NCI-H524 (cell line): ENCODE measurements at regions not wholly inside any gene's neighbourhood (a gene's known extent, or its start where the extent isn't known, plus 50 kb on each side); places are given as distances from the start of the nearest gene placed in this dataset.

Source experiments
- DNase-seq, 2 experiments: peaks; one replicate each; lab custom pipeline; 2025; lab: John Stamatoyannopoulos, UW

DNA sequence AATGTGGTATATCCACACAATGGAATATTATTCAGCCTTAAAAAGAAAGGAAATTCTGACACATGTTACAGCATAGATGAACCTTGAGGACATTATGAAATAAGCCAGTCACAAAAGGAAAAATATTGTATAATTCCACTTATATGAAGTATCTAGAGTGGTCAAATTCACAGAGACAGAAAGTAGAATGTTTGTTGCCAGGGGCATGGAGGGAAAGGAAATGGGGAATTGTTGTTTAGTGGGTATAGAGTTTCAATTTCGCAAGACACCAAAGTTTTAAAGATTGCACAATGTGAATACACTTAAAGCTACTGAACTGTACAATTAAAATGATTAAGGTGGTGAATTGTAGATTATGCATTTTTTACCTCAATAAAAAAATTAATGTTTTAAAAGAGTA is 92.9 kb downstream of the TXNL1 start:
- DNase-seq = no peak

DNA sequence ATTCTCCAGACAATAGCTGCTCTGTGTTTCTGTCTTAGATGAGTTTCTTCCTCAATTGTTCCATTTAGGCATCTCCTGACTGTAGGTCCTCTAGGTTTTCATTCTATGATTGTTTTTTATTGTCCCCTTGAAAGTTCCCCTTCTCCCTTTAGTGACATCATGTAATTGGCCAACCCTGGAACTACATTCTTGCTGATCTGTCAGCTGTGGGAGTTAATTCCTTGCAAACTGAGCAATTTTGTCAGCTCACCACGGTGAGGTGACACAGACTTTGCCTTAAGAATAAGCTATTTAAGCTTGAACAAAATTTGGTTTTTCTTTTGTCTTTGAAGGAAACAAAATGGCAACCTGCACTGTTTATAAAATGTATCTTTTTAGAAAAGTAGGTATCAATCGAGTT is 95.9 kb downstream of the TXNL1 start:
- DNase-seq = no peak

DNA sequence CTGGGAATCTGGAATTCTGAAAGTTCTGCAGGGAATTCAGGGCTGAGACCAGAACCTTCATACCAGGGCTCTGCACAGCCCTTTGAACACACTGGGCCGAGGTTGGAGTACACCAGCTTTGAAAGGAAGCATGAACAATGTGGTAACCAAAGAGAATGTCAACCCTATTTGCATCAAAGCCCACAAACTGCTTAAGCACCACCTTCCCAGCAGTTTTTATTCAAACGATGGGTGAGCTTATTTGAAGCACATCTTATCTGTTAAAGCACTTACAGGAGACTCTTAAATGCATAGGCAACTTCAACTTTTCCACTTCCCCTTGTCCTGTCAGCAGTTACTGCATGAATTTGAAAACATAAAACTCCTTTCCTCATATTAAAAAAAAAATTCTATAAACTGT is 96.6 kb downstream of the TXNL1 start:
- no peak for DNase-seq

DNA sequence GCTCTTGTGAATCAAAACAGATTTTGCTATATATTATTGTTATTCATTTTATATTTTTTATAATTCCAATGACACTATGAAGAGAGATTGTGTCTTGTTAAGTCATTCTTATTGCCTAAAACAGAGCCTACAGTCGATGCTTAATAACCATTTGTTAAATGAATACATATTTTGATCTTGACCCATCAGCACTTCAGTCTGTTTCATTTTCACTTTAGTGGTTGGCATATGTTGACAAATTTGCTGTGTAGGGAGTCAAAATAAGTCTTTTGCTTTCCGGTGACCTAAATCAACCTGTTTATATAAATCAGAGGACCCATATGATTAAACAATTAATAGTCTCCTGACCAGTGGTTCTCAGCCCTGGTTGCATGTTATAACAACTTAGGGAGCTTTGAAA is 97.1 kb downstream of the TXNL1 start:
- no peak for DNase-seq

DNA sequence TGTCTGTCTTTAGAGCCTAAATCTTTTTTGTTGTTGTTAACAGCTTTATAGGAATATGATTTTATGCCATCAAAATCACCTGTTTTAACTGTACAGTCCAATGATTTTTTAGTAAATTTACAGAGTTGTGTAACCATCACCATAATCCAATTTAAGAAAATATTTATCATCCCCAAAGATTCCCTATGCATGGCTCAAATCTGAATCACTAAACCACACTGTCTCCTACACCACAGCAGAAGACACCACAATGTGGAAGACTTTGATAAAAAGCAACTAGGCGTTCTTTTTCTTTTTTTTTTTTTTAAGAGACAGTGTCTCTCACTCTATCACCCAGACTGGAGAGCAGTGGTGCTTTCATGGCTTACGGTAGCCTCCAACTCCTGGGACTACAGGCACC is 99.6 kb downstream of the TXNL1 start:
- DNase-seq = no peak

DNA sequence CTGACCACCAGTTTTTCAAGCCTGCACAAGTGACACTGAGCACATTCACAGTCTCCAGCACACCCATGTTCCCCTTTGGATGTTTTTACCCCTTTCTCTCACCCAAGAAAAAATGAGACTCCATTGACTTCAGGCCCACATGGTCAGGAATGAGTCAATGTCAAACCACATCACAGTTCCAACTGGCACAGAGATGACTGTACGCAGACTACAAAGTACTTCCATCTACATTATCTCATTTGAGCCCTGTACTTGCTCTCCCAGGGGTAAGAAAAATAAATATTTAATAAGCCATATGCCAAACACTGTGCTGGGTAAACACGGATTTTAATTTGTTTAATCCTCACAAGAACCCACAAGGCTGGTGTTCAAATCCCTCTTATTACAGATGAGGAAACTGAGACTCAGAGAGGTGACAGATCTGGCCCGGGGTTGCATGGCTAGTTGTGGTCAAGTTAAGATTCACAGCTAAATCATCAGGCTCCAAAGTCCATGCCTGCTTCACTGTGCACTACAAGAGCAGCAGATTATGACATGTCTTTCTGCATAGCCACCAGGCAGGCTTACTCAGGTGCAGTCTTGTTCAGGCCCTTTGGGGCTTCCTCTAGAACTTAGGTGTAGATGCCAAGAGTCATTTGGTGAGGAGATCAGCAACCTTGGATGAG is 106.1 kb downstream of the TXNL1 start:
- DNase-seq = no peak

DNA sequence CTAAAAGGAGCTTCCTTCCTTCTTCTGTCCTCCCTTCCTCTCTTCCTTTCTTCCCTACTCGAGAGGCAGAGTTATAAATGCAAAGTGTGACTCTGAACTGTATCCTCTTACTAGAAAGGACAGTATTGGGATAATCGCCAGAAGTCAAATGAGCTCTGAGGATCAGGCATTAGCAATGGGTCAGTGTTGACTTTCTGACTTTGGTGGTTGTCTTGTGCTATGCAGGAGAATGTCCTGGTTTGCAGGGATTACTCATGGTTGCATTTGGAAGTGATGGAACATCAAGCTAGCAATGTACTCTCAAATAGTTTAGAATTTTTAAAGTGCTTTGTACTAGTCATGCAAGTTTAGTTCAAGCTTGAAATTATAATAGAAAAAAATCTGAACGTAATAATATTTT is 115.6 kb downstream of the TXNL1 start:
- no peak for DNase-seq

DNA sequence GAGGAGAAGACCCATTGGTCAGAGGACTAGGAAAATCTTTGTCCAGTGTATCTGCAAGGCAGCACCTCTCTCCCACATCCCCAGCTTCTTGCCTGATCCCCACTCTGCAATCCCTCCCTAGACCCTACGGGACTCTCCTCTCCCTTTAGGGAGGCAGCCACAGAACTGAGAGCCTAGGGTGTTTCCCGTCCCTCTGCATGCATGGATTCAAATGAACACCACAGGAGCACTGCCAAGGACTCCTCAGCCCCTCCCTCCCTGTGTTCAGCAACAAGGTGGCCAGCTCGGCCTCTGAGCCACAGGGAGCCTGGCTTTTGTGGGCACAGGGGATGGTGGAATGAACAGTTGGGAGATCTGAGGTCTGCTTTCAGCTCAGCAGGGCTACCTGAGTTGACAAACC is 117.1 kb downstream of the TXNL1 start:
- DNase-seq = no peak

DNA sequence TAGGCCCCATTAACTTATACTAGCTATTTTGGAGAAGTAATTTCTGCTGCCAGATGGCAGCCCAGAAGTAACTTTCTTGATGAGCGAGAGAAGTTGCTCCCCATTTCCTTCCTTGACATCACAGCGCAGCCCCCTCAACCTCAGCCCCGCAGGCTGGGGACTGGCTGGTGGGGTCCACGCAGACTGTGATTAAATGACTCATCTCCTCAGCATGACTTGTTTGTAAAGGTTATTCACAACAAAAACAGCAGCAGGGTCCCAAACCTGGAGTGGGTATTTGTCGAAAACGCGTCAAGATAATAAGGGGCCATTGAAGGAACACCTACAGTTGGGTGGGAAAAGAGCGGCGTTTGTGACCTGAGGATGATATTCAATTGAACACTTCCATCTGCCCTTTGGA is 120.6 kb downstream of the TXNL1 start:
- DNase-seq = no peak

DNA sequence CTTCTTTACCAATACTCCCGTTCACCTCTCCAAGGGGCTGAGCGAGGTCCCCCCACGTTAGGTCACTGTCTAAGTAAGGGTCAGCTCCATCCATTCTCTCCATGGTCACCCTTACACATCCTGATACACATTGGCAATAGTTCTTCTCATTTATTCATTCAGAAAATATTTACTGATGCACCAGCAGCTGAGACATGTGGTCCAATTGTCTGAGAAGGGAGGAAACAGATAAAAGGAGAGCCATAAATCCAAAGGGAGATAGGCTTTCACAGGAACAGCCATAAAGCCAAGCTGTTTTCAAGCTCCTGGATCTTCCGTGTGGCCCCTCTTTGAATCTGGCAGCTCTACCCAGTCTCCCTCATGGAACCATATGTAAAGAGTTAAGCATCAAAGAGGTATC is 121.2 kb downstream of the TXNL1 start:
- DNase-seq = no peak

DNA sequence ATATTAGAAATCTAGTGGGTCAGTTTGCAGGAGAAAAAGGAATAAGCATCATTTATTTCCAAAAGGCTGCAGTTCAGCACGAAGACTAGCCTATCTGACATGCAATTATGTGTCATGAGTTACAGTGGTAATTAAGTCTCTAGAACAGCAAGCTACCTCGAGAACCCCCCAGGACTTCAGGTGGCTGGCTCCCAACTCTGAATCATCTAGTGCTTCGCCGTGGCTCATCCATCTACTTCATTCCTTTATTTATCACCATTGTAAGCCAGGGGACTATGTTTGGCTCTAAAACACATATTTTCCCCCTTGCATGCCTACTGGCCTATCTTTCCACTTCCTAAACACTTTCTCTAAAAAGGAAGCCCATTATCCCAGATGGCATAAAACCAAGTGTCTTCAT is 121.6 kb downstream of the TXNL1 start:
- DNase-seq = no peak

DNA sequence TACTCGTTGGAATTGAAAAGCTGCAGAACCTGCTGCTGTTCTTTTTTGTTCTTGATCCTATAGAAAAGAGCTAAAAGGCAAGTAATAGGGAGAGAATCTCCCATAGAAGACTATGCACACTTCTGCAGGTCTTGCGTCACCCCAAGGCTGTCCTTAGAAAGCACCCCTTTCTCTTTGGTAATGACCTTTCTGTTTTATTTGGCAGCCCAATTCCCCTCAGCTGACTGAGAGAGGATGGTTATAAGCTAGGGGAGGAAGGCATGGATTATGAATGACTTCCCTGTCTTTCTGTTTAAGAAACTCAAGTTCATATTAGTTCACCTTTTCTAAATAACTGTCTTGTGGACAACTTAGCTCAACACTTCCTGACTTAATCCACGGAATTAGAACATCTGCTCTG is 122.9 kb downstream of the TXNL1 start:
- DNase-seq = no peak

DNA sequence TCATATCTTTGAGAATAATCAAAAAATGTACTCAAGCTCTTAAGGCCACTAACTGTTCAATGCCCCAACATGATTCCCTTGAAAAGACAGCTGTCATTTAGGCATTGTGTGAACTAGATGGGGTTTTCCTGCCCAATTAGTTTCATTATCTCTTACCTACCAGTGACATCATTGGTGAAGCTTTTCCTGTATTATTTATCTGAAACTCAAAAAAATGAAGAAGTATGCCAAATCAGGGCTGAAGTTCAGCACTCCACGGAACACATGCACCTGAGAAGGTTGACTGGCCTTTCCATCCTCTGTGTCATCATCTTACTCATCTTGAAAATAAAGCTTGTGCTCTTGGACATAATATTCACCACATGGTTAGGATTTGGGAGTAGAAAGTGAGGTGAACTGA is 126.4 kb downstream of the TXNL1 start:
- DNase-seq = no peak

DNA sequence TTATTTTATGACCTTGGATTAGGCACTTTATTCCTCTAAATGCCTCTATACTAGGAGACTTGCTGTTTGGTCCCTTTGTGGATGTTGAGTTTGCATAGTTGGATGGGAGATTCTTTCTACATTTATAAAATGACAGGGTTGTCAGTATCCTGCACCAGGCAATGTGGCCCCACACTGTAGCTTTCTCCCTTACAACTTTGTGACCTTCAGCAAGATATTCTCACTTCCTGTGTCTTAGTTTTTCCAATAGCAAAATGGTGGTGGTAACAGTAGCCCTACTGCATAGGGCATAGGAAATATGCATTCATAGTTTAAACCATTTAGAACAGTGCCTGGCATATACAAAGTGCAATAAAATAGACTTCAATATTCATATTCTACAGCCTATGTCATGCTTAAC is 128.3 kb downstream of the TXNL1 start:
- DNase-seq = no peak

DNA sequence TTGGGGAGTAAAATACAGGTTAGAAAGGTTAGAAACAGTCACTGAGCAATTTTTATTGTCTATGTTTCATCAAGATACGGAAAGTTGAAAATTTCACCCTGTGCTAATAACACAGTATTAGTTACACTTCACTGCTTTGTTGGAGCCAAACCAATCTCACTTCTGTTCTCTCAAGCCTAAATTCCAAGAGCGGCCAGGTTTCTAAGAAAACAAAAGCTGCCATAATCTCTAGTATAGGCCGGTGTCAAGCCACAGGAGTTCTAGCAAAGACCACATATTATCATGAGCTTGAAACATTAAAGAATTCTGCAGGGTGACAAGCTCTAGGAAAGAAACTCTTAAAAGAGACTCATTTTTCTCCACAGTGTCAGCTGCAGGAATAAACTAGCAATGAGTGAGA is 128.7 kb downstream of the TXNL1 start:
- DNase-seq = peak in 1 of 2 experiments; percentile 4

DNA sequence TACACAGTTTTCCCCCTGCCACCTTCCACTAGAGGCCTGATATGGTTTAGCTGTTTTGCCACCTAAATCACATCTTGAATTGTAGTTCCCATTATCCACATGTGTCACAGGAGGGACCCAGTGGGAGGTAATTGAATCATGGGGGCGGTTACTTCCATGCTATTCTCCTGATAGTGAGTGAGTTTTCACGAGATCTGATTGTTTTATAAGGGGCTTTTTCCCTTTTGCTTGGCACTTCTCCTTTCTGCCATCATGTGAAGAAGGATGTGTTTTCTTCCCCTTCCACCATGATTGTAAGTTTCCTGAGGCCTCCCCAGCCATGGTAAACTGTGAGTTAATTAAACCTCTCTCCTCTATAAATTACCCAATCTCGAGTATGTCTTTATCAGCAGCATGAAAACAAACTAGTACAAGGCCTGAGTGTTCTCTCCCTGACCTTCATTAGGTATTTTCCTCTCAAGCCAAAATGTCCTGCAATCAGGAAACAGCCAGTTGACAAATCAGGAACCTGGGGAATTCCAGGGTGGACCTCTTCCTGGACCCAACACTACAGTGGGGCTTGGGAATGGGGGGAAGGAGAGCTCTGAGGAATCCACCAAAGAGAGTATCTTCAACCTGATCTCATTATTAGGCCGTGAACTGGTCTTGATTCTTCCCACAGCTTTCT is 129.9 kb downstream of the TXNL1 start:
- DNase-seq = no peak

DNA sequence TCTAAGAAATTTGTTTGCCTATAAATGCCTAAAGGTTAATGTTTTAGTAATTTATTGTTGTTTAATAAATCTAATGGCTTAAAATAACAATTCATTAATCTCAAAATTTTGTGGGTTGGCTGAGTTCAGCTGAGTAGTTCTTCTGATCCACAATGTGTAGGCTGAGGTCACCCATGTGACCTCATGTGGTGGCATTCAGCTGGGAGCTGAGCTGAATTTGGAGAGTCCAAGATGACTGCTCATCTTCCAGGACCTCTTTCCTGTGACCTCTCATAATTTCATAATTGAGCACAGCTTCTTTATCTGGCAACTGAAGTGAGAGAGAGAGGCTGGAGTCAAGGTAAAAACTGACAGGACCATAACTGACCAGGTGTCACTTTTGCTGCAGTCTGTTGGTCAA is 132.4 kb downstream of the TXNL1 start:
- no peak for DNase-seq

DNA sequence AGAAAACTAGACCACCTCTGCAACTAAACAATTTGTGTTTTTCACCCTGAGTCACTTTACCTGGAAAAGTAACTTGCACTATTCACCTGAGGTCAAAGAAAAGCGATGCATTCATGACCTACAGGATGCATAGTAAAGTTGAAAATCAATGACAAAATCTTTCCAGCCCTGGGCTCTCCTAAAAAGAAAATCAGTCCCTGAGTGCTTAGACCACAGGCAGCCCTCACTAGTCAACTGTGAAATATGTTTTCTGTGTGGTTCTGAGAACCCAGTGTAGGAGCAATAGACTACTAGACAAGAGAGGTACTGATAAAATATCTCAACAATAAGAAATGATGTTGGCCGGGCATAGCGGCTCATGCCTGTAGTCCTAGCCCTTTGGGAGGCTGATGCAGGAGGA is 133.1 kb downstream of the TXNL1 start:
- no peak for DNase-seq

DNA sequence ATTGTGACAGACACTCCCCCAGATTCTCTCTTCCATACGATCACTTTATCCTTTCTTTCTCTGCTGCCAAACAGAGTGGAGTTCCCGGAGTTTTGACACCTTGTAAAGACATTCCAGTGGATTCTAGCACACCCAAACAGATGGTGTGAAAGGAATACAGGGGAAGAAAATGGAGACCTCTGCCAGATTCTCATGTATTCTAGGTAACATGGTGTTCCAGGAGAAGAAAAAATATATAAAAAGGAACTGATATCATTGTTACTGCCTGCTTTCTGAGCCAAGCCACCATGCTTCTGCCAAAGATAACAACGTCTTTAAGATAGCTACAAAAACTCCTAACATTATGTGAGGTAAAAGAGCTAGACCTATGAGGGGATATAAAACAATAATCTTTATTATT is 136.5 kb downstream of the TXNL1 start:
- DNase-seq = no peak

DNA sequence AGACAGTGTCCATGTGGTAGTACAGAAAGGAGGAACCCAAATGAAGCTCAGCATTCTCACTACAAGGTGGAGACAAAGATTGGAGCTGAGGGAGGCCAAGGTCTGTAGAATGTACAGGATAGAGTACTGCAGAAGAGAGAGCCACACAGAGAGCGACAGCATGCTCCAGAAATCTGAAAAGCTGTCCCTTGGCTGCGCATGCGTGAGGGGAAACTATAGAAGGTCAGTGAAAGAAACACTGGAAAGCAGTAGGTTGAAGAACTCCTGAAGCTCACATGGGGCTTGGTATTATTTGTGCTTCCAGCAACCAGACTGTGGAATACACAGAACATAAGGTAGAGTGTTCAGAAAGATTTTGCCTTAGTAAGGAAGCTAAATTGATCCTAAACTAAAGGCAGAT is 142.5 kb downstream of the TXNL1 start:
- DNase-seq = no peak

DNA sequence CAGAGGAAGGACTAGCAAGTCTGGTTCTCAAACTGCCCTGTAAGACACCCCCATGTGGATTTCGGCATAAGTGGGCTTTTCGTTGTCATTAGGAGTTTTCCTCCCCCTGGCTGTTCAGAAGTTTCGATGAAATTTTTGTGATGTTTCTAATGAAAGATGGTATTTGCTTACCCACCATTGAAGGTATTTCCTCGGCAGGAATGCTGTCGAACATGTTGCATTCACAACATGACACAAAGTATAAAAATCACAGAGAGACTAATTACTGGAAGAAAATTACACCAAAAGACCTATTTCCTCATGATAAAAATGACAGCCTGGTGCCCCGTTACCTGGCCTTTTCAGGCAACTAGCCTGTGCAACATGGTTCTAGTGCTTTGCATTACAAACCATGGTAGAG is 144.9 kb downstream of the TXNL1 start:
- DNase-seq = no peak

DNA sequence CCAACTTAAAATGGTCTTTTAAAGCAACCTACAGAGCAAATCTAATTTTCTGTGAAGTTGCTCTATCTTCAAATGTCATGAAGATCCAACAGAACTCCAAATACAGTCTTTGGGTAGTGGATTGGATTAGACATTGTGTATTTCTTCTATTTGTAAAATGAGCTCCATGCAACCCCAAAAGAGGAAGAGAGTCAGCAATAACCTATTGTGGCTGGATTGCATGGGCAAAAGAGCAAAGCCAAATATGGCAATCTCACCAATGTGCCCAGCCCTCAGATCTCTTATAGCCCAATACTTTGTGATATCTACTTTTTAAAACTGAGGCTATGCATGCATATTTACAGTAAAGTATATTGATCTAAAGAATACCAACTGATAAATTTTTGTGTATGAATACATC is 146.3 kb downstream of the TXNL1 start:
- DNase-seq = no peak

DNA sequence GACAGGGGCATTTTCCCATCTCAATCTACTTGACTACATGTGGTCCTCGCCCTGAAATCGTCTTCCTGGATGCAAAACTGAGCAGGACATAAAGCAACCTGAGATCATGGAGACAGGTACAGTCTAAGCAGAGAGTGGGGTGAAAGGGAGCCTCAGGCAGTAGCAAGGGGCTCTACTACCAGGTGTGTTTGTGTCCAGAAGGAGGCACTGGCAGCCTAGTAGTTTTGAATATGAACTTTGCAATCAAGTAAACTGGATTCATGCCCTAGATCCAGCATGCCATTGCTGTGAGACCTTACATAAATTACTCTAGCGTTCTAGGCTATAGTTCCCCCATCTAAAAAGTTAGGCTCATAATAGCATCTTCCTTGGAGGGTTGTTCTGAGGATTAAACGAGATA is 147.4 kb downstream of the TXNL1 start:
- DNase-seq = no peak

DNA sequence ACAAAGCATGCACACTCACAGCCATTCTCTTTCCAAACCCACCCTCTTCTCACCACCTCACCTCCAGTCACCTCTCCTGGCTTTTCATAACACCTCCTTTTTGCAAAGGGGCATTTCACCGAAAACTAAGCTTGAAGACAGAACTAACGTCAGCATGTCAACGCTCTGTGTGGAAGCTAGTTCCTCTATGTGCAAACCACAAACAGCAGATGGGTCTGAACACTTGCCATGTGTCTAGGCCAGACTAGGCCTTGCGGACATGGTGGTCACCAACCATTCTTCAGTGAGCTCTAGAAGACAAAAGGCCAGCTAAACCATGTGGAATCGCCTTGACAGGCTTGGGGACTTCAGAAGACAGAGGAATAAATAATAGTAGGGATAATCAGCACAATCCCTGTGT is 148.5 kb downstream of the TXNL1 start:
- no peak for DNase-seq
